ENCODE measurements at regions not wholly inside any gene's neighbourhood (a gene's known extent, or its start where the extent isn't known, plus 50 kb on each side); places are given as distances from the start of the nearest gene placed in this dataset.
"Not testable (repeated sequence)": the region's sequence is repeated elsewhere in the genome, so short reads cannot be mapped to it uniquely, and the experiment has no call there.

- not testable (repeated sequence) for DNase-seq
Observed at GRCh38 chr21:9572782-9573181, 948.6 kb upstream of the TPTE start.

- not testable (repeated sequence) for DNase-seq
Observed at GRCh38 chr21:9573528-9573927, 947.9 kb upstream of the TPTE start.

- DNase-seq: not testable (repeated sequence)
Observed at GRCh38 chr21:9579275-9579674, 942.1 kb upstream of the TPTE start.

- DNase-seq: not testable (repeated sequence)
Observed at GRCh38 chr21:9587941-9588340, 933.4 kb upstream of the TPTE start.

GRCh38 chr21:9592591-9592990 is 928.8 kb upstream of the TPTE start:
- not testable (repeated sequence) for DNase-seq

GRCh38 chr21:9593646-9594045 is 927.7 kb upstream of the TPTE start:
- DNase-seq: not testable (repeated sequence)

GRCh38 chr21:9614011-9614410 is 907.4 kb upstream of the TPTE start:
- DNase-seq: not testable (repeated sequence)

GRCh38 chr21:9621121-9621793 is 900.1 kb upstream of the TPTE start:
- DNase-seq: not testable (repeated sequence)

- not testable (repeated sequence) for DNase-seq
Observed at GRCh38 chr21:9628051-9628450, 893.3 kb upstream of the TPTE start.

GRCh38 chr21:9647409-9647808 is 874.0 kb upstream of the TPTE start:
- DNase-seq: not testable (repeated sequence)

- not testable (repeated sequence) for DNase-seq
Observed at GRCh38 chr21:9648331-9648730, 873.1 kb upstream of the TPTE start.

- not testable (repeated sequence) for DNase-seq
Observed at GRCh38 chr21:9648947-9649720, 872.2 kb upstream of the TPTE start.

- DNase-seq: not testable (repeated sequence)
Observed at GRCh38 chr21:9652819-9653218, 868.6 kb upstream of the TPTE start.

- DNase-seq: not testable (repeated sequence)
Observed at GRCh38 chr21:9655221-9655620, 866.2 kb upstream of the TPTE start.

GRCh38 chr21:9656455-9656854 is 864.9 kb upstream of the TPTE start:
- DNase-seq: not testable (repeated sequence)

- not testable (repeated sequence) for DNase-seq
Observed at GRCh38 chr21:9657779-9658178, 863.6 kb upstream of the TPTE start.

GRCh38 chr21:9659877-9660276 is 861.5 kb upstream of the TPTE start:
- not testable (repeated sequence) for DNase-seq

- DNase-seq: not testable (repeated sequence)
Observed at GRCh38 chr21:9663914-9664729, 857.3 kb upstream of the TPTE start.

GRCh38 chr21:9675811-9676210 is 845.6 kb upstream of the TPTE start:
- not testable (repeated sequence) for DNase-seq

GRCh38 chr21:9679029-9679428 is 842.4 kb upstream of the TPTE start:
- DNase-seq: not testable (repeated sequence)

GRCh38 chr21:9688945-9689344 is 832.4 kb upstream of the TPTE start:
- not testable (repeated sequence) for DNase-seq

- not testable (repeated sequence) for DNase-seq
Observed at GRCh38 chr21:9690981-9691380, 830.4 kb upstream of the TPTE start.

- not testable (repeated sequence) for DNase-seq
Observed at GRCh38 chr21:9695759-9696158, 825.6 kb upstream of the TPTE start.

Measured in COR-L47 (cell line).